GM23338 (cell line): ENCODE measurements at regions not wholly inside any gene's neighbourhood (a gene's known extent, or its start where the extent isn't known, plus 50 kb on each side); places are given as distances from the start of the nearest gene placed in this dataset.

Experiments
- ATAC-seq: fragments of 200-7000 bp; cut with Tn5 transposase; 3 replicates; pipeline ENCODE4 v1.9.1; 2020
- DNase-seq: peaks from one replicate; pipeline ENCODE4 v3.0.0-alpha.2; 2015; ENCODE audit warnings: low spot score
- H2AFZ ChIP-seq: fragments of 200-600 bp; sonication (generic); 2 replicates; pipeline ENCODE4 v1.8.0; 2016; ENCODE audit warnings: antibody characterized with exemption, mild to moderate bottlenecking, moderate library complexity
- H3F3A ChIP-seq: fragments of 200-600 bp; sonication (generic); replicated peaks from 2 replicates; pipeline ENCODE4 v1.8.0; 2017; ENCODE audit warnings: antibody characterized with exemption, mixed run types, low read depth
- H3K27ac ChIP-seq: fragments of 200-600 bp; sonication (generic); 2 replicates; pipeline ENCODE4 v1.6.1; 2016; ENCODE audit warnings: low read depth
- H3K27me3 ChIP-seq: fragments of 200-600 bp; sonication (generic); 2 replicates; pipeline ENCODE4 v1.8.0; 2016; ENCODE audit warnings: mild to moderate bottlenecking, mixed run types, moderate library complexity; ENCODE audit not compliant: insufficient read depth
- H3K36me3 ChIP-seq: fragments of 200-600 bp; sonication (generic); 2 replicates; pipeline ENCODE4 v1.8.0; 2016; ENCODE audit warnings: mild to moderate bottlenecking; ENCODE audit not compliant: insufficient read depth
- H3K4me1 ChIP-seq: fragments of 200-600 bp; sonication (generic); 2 replicates; pipeline ENCODE4 v1.8.0; 2016; ENCODE audit warnings: mild to moderate bottlenecking, moderate library complexity; ENCODE audit not compliant: insufficient read depth
- H3K4me2 ChIP-seq: fragments of 200-600 bp; sonication (generic); 2 replicates; pipeline ENCODE4 v1.7.1; 2017; ENCODE audit warnings: mixed run types
- H3K4me3 ChIP-seq: fragments of 200-600 bp; sonication (generic); 2 replicates; pipeline ENCODE4 v1.6.1; 2016; ENCODE audit warnings: mixed run types
- H3K79me2 ChIP-seq: fragments of 200-600 bp; sonication (generic); replicated peaks from 2 replicates; pipeline ENCODE4 v1.8.0; 2017; ENCODE audit warnings: mild to moderate bottlenecking; ENCODE audit not compliant: insufficient read depth
- H3K9me2 ChIP-seq: fragments of 200-600 bp; sonication (generic); 2 replicates; pipeline ENCODE4 v1.8.0; 2017; ENCODE audit not compliant: insufficient read depth
- H4K20me1 ChIP-seq: fragments of 200-600 bp; sonication (generic); replicated peaks from 2 replicates; pipeline ENCODE4 v1.8.0; 2017; ENCODE audit warnings: mild to moderate bottlenecking; ENCODE audit not compliant: insufficient read depth
- H3K27ac Mint-ChIP-seq: 2 replicates; pipeline ENCODE4 v1.8.0; 2020; ENCODE audit warnings: inconsistent platforms, mild to moderate bottlenecking, moderate library complexity, mixed read lengths
- H3K27me3 Mint-ChIP-seq: 3 replicates; pipeline ENCODE4 v1.8.0; 2022; ENCODE audit warnings: low read depth, mild to moderate bottlenecking, moderate library complexity, mixed read lengths, inconsistent platforms; ENCODE audit not compliant: insufficient read depth, poor library complexity
- H3K36me3 Mint-ChIP-seq: 3 replicates; pipeline ENCODE4 v1.8.0; 2021; ENCODE audit warnings: low read depth, mild to moderate bottlenecking, inconsistent platforms, moderate library complexity, mixed read lengths
- H3K4me1 Mint-ChIP-seq: 3 replicates; pipeline ENCODE4 v1.8.0; 2020; ENCODE audit warnings: mild to moderate bottlenecking, inconsistent platforms, mixed read lengths
- H3K4me3 Mint-ChIP-seq: 3 replicates; pipeline ENCODE4 v1.8.0; 2021; ENCODE audit warnings: moderate library complexity, mild to moderate bottlenecking, inconsistent platforms, mixed read lengths
- H3K9me3 Mint-ChIP-seq: 3 replicates; pipeline ENCODE4 v1.8.0; 2020; ENCODE audit warnings: moderate library complexity, mild to moderate bottlenecking, inconsistent platforms, mixed read lengths
- CTCF ChIP-seq, 2 experiments: fragments of 200-600 bp in 1 of 2; sonication (generic) in 1 of 2; conservative IDR thresholded peaks; 2 replicates each; pipeline versions ENCODE4 v1.5.1 to v1.6.1; 2016 to 2017; ENCODE audit warnings: antibody characterized with exemption in 2 of 2, low read depth in 2 of 2, mild to moderate bottlenecking in 2 of 2, moderate library complexity in 1 of 2
- ETS1 ChIP-seq: IDR thresholded peaks from 2 replicates; pipeline ENCODE4 v1.6.1; 2016; ENCODE audit warnings: antibody characterized with exemption
- EZH2 ChIP-seq: fragments of 200-600 bp; sonication (generic); IDR thresholded peaks from one replicate; pipeline ENCODE4 v1.8.0; 2017; ENCODE audit warnings: antibody characterized with exemption, mild to moderate bottlenecking, low read depth; ENCODE audit not compliant: unreplicated experiment
- EZH2phosphoT487 ChIP-seq: fragments of 200-600 bp; sonication (generic); IDR thresholded peaks from one replicate; pipeline ENCODE4 v1.8.1; 2018; ENCODE audit warnings: antibody characterized with exemption; ENCODE audit not compliant: unreplicated experiment
- JUNB ChIP-seq: IDR thresholded peaks from one replicate; pipeline ENCODE4 v1.6.1; 2016; ENCODE audit warnings: antibody characterized with exemption; ENCODE audit not compliant: unreplicated experiment
- POLR2AphosphoS5 ChIP-seq: IDR thresholded peaks from 2 replicates; pipeline ENCODE4 v1.6.1; 2016; ENCODE audit warnings: antibody characterized with exemption, low read depth
- REST ChIP-seq: IDR thresholded peaks from one replicate; pipeline ENCODE4 v1.6.1; 2018; ENCODE audit warnings: antibody characterized with exemption; ENCODE audit not compliant: unreplicated experiment
- STAT1 ChIP-seq: IDR thresholded peaks from one replicate; pipeline ENCODE4 v1.6.1; 2016; ENCODE audit warnings: antibody characterized with exemption; ENCODE audit not compliant: unreplicated experiment
- ZNF331 ChIP-seq: fragments of 250-450 bp; sonication (Bioruptor Pico); IDR thresholded peaks from 2 replicates; pipeline ENCODE4 v1.5.0; 2020; ENCODE audit warnings: low read depth, mild to moderate bottlenecking, moderate library complexity
- ZNF462 ChIP-seq: fragments of 250-450 bp; sonication (Bioruptor Pico); IDR thresholded peaks from 2 replicates; pipeline ENCODE4 v1.5.0; 2020; ENCODE audit warnings: mild to moderate bottlenecking, moderate library complexity

GRCh38 chr10:52654201-52654600, 118.4 kb downstream of the MBL2 start:
- no peak overlapping the region for H3K27ac ChIP-seq
- TF ChIP-seq JUNB (no peak), ETS1 (no peak), ZNF331 (CRISPR knock-in tag) (no peak), CTCF (conservative IDR thresholded peaks at IDR 0.05; ENCODE audit: low read depth in 2 of 2) (no peak), POLR2AphosphoS5 (no peak), EZH2 (no peak), ZNF462 (CRISPR knock-in tag) (no peak), REST (no peak), STAT1 (no peak), EZH2phosphoT487 (no peak)
- no peaks in the 10 kb centered on the region for H4K20me1 ChIP-seq
- no peaks in the 10 kb centered on the region for H3K4me1 ChIP-seq
- H3K4me1 Mint-ChIP-seq, result no peaks in the 10 kb centered on the region
- H3K4me2 ChIP-seq, result no peak overlapping the region
- no peak overlapping the region for H3K4me3 Mint-ChIP-seq
- H3K4me3 ChIP-seq, result no peak overlapping the region
- H3K9me3 Mint-ChIP-seq, result no peaks in the 10 kb centered on the region
- no peaks in the 10 kb centered on the region for H3K79me2 ChIP-seq
- no peaks in the 10 kb centered on the region for H3K36me3 ChIP-seq
- no peaks in the 10 kb centered on the region for H3F3A ChIP-seq
- H3K27me3 ChIP-seq, result no peaks in the 10 kb centered on the region
- H3K36me3 Mint-ChIP-seq, result no peaks in the 10 kb centered on the region
- ATAC-seq, result no peak
- H3K27me3 Mint-ChIP-seq, result no peaks in the 10 kb centered on the region
- H3K9me2 ChIP-seq, result no peaks in the 10 kb centered on the region
- H2AFZ ChIP-seq, result no peak overlapping the region
- no peak overlapping the region for H3K27ac Mint-ChIP-seq
- no peak for DNase-seq
